ENCODE measurements at regions not wholly inside any gene's neighbourhood (a gene's known extent, or its start where the extent isn't known, plus 50 kb on each side); places are given as distances from the start of the nearest gene placed in this dataset.

DNA sequence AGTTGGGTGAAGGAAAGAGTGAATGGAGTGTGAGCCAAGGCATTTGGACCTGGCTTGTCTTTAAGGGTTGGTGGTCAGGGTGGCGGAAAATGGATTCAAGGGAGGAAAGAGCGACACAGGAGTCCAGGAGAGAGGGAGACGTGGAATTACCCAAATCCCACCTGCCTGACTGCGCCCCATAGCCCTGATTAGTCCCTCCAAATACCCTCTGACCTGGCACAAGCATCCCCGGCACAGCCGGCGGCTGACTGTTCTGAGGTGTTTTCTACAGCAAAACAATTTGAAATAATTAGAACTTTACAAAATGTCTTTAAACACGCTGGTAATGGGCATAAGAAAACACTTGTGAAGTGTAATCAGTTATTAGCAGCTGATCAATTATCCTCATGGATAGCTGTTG is 175.8 kb downstream of the PHETA1 start:
- ChIA-PET CTCF (interaction anchor here (1.0 kb wide), 1 partner anchor 8 kb away, joined by 4 read pairs; no protein-coding TSS in a partner anchor), POLR2A (no interaction called here)
- 60% methylated on average over 8 of the region's 8 CpGs for WGBS (ENCODE audit: missing lambda C conversion rate)
- Histone ChIP-seq H3K4me2 (no peak overlapping the region), H3K4me3 (no peak overlapping the region), H3K27ac (no peak overlapping the region), H3K9me3 (peaks cover 10% of the 10 kb centered on the region), H3K4me1 (no peaks in the 10 kb centered on the region)
- FAIRE-seq (no peak), ATAC-seq (no peak), DNase-seq (ENCODE audit: low read depth in 1 of 2, low spot score in 1 of 2) (no peak)
- TF ChIP-seq HOXB5 (CRISPR knock-in tag; IDR thresholded peaks at IDR 0.05) (no peak), MAZ (IDR thresholded peaks at IDR 0.05; ENCODE audit: borderline replicate concordance, low read depth, low read length) (no peak), POLR2AphosphoS2 (conservative IDR thresholded peaks at IDR 0.05; ENCODE audit: low read length) (no peak), TFCP2L1 (CRISPR knock-in tag; IDR thresholded peaks at IDR 0.05) (no peak), PHF8 (IDR thresholded peaks at IDR 0.05; ENCODE audit: borderline replicate concordance, low read depth) (no peak), JUN (IDR thresholded peaks at IDR 0.05) (no peak), EHF (CRISPR knock-in tag; IDR thresholded peaks at IDR 0.05) (no peak), FOSL2 (IDR thresholded peaks at IDR 0.05) (no peak), FOSL2 (CRISPR knock-in tag; IDR thresholded peaks at IDR 0.05) (no peak), RAD21 (conservative IDR thresholded peaks at IDR 0.05 in 1 of 2, IDR thresholded peaks at IDR 0.05 in 1 of 2) (no peak), HOXA7 (CRISPR knock-in tag; IDR thresholded peaks at IDR 0.05) (no peak), SREBF2 (IDR thresholded peaks at IDR 0.05) (no peak), CHD4 (IDR thresholded peaks at IDR 0.05; ENCODE audit: borderline replicate concordance) (no peak), HDAC2 (IDR thresholded peaks at IDR 0.05) (no peak), GATA3 (IDR thresholded peaks at IDR 0.05; ENCODE audit: borderline replicate concordance) (no peak), RARB (CRISPR knock-in tag; IDR thresholded peaks at IDR 0.05) (no peak), JUNB (IDR thresholded peaks at IDR 0.05) (no peak), FOSB (CRISPR knock-in tag; IDR thresholded peaks at IDR 0.05) (no peak), ESRRA (IDR thresholded peaks at IDR 0.05; ENCODE audit: borderline replicate concordance, low read length) (no peak), ZSCAN20 (CRISPR knock-in tag; IDR thresholded peaks at IDR 0.05) (no peak)
- TF ChIP-seq, protein P1, sequence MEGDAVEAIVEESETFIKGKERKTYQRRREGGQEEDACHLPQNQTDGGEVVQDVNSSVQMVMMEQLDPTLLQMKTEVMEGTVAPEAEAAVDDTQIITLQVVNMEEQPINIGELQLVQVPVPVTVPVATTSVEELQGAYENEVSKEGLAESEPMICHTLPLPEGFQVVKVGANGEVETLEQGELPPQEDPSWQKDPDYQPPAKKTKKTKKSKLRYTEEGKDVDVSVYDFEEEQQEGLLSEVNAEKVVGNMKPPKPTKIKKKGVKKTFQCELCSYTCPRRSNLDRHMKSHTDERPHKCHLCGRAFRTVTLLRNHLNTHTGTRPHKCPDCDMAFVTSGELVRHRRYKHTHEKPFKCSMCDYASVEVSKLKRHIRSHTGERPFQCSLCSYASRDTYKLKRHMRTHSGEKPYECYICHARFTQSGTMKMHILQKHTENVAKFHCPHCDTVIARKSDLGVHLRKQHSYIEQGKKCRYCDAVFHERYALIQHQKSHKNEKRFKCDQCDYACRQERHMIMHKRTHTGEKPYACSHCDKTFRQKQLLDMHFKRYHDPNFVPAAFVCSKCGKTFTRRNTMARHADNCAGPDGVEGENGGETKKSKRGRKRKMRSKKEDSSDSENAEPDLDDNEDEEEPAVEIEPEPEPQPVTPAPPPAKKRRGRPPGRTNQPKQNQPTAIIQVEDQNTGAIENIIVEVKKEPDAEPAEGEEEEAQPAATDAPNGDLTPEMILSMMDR (IDR thresholded peaks at IDR 0.05) = no peak

DNA sequence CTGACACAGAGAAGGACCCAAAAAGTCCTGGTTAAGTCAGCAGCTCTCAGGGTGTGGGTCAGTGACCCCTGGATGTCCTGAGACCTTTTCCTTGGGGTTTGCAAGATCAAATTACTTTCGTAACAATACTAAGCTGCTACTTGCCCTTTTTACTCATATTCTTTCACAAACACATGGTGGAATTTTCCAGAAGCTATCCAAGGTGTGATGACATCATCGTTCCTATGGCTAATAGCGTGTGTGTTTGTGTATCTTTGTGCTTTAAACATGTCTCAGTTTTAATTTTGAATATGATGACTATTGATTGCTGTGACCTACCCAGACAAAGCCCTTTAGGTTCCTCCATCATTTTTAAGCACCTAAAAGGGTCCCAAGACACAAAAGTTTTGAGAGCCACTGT is 176.2 kb downstream of the PHETA1 start:
- H3K4me1 ChIP-seq = no peaks in the 10 kb centered on the region
- H3K27ac ChIP-seq = no peak overlapping the region
- ATAC-seq (no peak), FAIRE-seq (no peak), DNase-seq (ENCODE audit: low read depth in 1 of 2, low spot score in 1 of 2) (no peak)
- POLR2A ChIA-PET = no interaction called here
- H3K4me2 ChIP-seq = no peak overlapping the region
- H3K9me3 ChIP-seq = peaks cover 10% of the 10 kb centered on the region
- no peak overlapping the region for H3K4me3 ChIP-seq
- CTCF ChIA-PET = interaction anchor here (1.0 kb wide), 1 partner anchor 8 kb away, joined by 4 read pairs; no protein-coding TSS in a partner anchor
- 28% methylated on average over 3 of the region's 3 CpGs for WGBS (ENCODE audit: missing lambda C conversion rate)
- TF ChIP-seq MAFK (IDR thresholded peaks at IDR 0.05; ENCODE audit: partially characterized antibody) = no peak
- TF ChIP-seq TFCP2L1 (CRISPR knock-in tag; IDR thresholded peaks at IDR 0.05) = no peak
- no peak for TF ChIP-seq CHD4 (IDR thresholded peaks at IDR 0.05; ENCODE audit: borderline replicate concordance)
- TF ChIP-seq, protein P2, sequence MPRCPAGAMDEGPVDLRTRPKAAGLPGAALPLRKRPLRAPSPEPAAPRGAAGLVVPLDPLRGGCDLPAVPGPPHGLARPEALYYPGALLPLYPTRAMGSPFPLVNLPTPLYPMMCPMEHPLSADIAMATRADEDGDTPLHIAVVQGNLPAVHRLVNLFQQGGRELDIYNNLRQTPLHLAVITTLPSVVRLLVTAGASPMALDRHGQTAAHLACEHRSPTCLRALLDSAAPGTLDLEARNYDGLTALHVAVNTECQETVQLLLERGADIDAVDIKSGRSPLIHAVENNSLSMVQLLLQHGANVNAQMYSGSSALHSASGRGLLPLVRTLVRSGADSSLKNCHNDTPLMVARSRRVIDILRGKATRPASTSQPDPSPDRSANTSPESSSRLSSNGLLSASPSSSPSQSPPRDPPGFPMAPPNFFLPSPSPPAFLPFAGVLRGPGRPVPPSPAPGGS (IDR thresholded peaks at IDR 0.05) = no peak
- TF ChIP-seq JUNB (IDR thresholded peaks at IDR 0.05) = no peak
- TF ChIP-seq HOXA7 (CRISPR knock-in tag; IDR thresholded peaks at IDR 0.05) = no peak
- TF ChIP-seq, protein P3, sequence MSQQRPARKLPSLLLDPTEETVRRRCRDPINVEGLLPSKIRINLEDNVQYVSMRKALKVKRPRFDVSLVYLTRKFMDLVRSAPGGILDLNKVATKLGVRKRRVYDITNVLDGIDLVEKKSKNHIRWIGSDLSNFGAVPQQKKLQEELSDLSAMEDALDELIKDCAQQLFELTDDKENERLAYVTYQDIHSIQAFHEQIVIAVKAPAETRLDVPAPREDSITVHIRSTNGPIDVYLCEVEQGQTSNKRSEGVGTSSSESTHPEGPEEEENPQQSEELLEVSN (IDR thresholded peaks at IDR 0.05; ENCODE audit: borderline replicate concordance, low read depth) = no peak
- TF ChIP-seq, protein P4, sequence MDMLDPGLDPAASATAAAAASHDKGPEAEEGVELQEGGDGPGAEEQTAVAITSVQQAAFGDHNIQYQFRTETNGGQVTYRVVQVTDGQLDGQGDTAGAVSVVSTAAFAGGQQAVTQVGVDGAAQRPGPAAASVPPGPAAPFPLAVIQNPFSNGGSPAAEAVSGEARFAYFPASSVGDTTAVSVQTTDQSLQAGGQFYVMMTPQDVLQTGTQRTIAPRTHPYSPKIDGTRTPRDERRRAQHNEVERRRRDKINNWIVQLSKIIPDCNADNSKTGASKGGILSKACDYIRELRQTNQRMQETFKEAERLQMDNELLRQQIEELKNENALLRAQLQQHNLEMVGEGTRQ (IDR thresholded peaks at IDR 0.05) = no peak
- TF ChIP-seq CEBPB (IDR thresholded peaks at IDR 0.05) = no peak

Measured in A549 (cell line).